SHP77 (cell line): ENCODE measurements at regions not wholly inside any gene's neighbourhood (a gene's known extent, or its start where the extent isn't known, plus 50 kb on each side); places are given as distances from the start of the nearest gene placed in this dataset.

Experiments used
- DNase-seq, 2 experiments: peaks; one replicate each; lab custom pipeline; 2025; lab: John Stamatoyannopoulos, UW

GRCh38 chr14:38774162-38774561 is 328.9 kb downstream of the SEC23A start:
- DNase-seq = no peak

- no peak for DNase-seq
These were observed 332.8 kb downstream of the SEC23A start for GRCh38 chr14:38770251-38770650.

- no peak for DNase-seq
These were observed 340.2 kb downstream of the SEC23A start for GRCh38 chr14:38762845-38763244.

GRCh38 chr14:38762426-38762825 is 340.6 kb downstream of the SEC23A start:
- DNase-seq = no peak

- no peak for DNase-seq
These were observed 342.0 kb downstream of the SEC23A start for GRCh38 chr14:38761033-38761432.

GRCh38 chr14:38758661-38759060 is 344.4 kb downstream of the SEC23A start:
- no peak for DNase-seq

- no peak for DNase-seq
These were observed 348.0 kb downstream of the SEC23A start for GRCh38 chr14:38755036-38755435.

GRCh38 chr14:38752750-38753149 is 350.3 kb downstream of the SEC23A start:
- no peak for DNase-seq

GRCh38 chr14:38752341-38752740 is 350.7 kb downstream of the SEC23A start:
- no peak for DNase-seq

GRCh38 chr14:38751459-38751858 is 351.6 kb downstream of the SEC23A start:
- DNase-seq = no peak

GRCh38 chr14:38749936-38750335 is 353.1 kb downstream of the SEC23A start:
- no peak for DNase-seq

- no peak for DNase-seq
These were observed 357.2 kb downstream of the SEC23A start for GRCh38 chr14:38745861-38746260.

- no peak for DNase-seq
These were observed 359.0 kb downstream of the SEC23A start for GRCh38 chr14:38743966-38744584.

- no peak for DNase-seq
These were observed 365.2 kb downstream of the SEC23A start for GRCh38 chr14:38737686-38738407.

GRCh38 chr14:38735005-38735404 is 368.0 kb downstream of the SEC23A start:
- DNase-seq = no peak

GRCh38 chr14:38731962-38732361 is 371.1 kb downstream of the SEC23A start:
- DNase-seq = no peak

GRCh38 chr14:38730420-38730819 is 372.6 kb downstream of the SEC23A start:
- no peak for DNase-seq

GRCh38 chr14:38727731-38728130 is 375.3 kb downstream of the SEC23A start:
- DNase-seq = no peak

- no peak for DNase-seq
These were observed 378.4 kb downstream of the SEC23A start for GRCh38 chr14:38724621-38725020.

GRCh38 chr14:38723959-38724358 is 379.1 kb downstream of the SEC23A start:
- DNase-seq = no peak

GRCh38 chr14:38723277-38723676 is 379.8 kb downstream of the SEC23A start:
- no peak for DNase-seq

GRCh38 chr14:38721822-38722431 is 381.1 kb downstream of the SEC23A start:
- DNase-seq = peak; percentile 20 to 33

GRCh38 chr14:38718519-38718918 is 384.5 kb downstream of the SEC23A start:
- DNase-seq = no peak
